Fibroblast of lung (primary cell): ENCODE measurements at regions not wholly inside any gene's neighbourhood (a gene's known extent, or its start where the extent isn't known, plus 50 kb on each side); places are given as distances from the start of the nearest gene placed in this dataset.

Experiments
- DNase-seq, 2 donors: peaks; one replicate each; pipeline versions ENCODE4 v3.0.0 to v3.0.0-alpha.2; 2010; ENCODE audit warnings: low read depth in 2 of 2
- H2AFZ ChIP-seq: 2 replicates; pipeline ENCODE4 v1.5.1; 2012; ENCODE audit warnings: low read length, control low read depth, inconsistent platforms
- H3K27ac ChIP-seq: 2 replicates; pipeline ENCODE4 v1.5.1; 2011; ENCODE audit warnings: low read length, control low read depth; ENCODE audit not compliant: insufficient read depth
- H3K27me3 ChIP-seq: 2 replicates; pipeline ENCODE4 v1.5.1; 2011; ENCODE audit warnings: mild to moderate bottlenecking, low read length; ENCODE audit not compliant: control insufficient read depth, insufficient read depth
- H3K36me3 ChIP-seq: 2 replicates; pipeline ENCODE4 v1.5.1; 2011; ENCODE audit warnings: low read length; ENCODE audit not compliant: control insufficient read depth, insufficient read depth
- H3K4me1 ChIP-seq: 2 replicates; pipeline ENCODE4 v1.5.1; 2011; ENCODE audit warnings: low read length; ENCODE audit not compliant: control insufficient read depth, insufficient read depth; ENCODE audit errors: extremely low read depth
- H3K4me2 ChIP-seq: 2 replicates; pipeline ENCODE4 v1.5.1; 2011; ENCODE audit warnings: low read length, control low read depth; ENCODE audit not compliant: insufficient read depth; ENCODE audit errors: extremely low read depth
- H3K4me3 ChIP-seq, 4 experiments: fragments of 200-600 bp in 1 of 4; sonication (generic) in 1 of 4; replicated peaks in 1 of 4; 2 replicates each; pipeline ENCODE4 v1.5.1; 2011 to 2016; ENCODE audit warnings: low read length in 4 of 4, low read depth in 3 of 4, mild to moderate bottlenecking in 3 of 4, control low read depth in 2 of 4, inconsistent platforms in 1 of 4, mixed read lengths in 1 of 4; ENCODE audit not compliant: insufficient read depth in 1 of 4; ENCODE audit errors: control extremely low read depth in 1 of 4
- H3K79me2 ChIP-seq: 2 replicates; pipeline ENCODE4 v1.5.1; 2012; ENCODE audit warnings: mild to moderate bottlenecking, low read length, inconsistent platforms; ENCODE audit not compliant: control insufficient read depth, insufficient read depth
- H3K9ac ChIP-seq: 2 replicates; pipeline ENCODE4 v1.5.1; 2011; ENCODE audit warnings: mild to moderate bottlenecking, low read length, control low read depth; ENCODE audit not compliant: insufficient read depth
- H3K9me3 ChIP-seq: 2 replicates; pipeline ENCODE4 v1.5.1; 2012; ENCODE audit warnings: low read depth, low read length; ENCODE audit not compliant: control insufficient read depth, insufficient read depth
- H4K20me1 ChIP-seq: 2 replicates; pipeline ENCODE4 v1.5.1; 2011; ENCODE audit warnings: low read length; ENCODE audit not compliant: control insufficient read depth, insufficient read depth; ENCODE audit errors: extremely low read depth
- CTCF ChIP-seq, 2 donors: IDR thresholded peaks in 1 of 2; conservative IDR thresholded peaks in 1 of 2; 1 replicate in 1 of 2; 2 replicates in 1 of 2; pipeline ENCODE4 v1.5.1; 2011 to 2012; ENCODE audit warnings: low read length in 2 of 2, control low read depth in 1 of 2, inconsistent platforms in 1 of 2, low read depth in 1 of 2, mild to moderate bottlenecking in 1 of 2
- EZH2 ChIP-seq: IDR thresholded peaks from 2 replicates; pipeline ENCODE4 v1.5.1; 2012; ENCODE audit warnings: low read length, control low read depth, mild to moderate bottlenecking; ENCODE audit errors: missing control alignments

- no peak overlapping the region for H3K4me2 ChIP-seq
- H3K9me3 ChIP-seq, result no peaks in the 10 kb centered on the region
- H3K27ac ChIP-seq, result no peak overlapping the region
- no peaks in the 10 kb centered on the region for H3K36me3 ChIP-seq
- H3K27me3 ChIP-seq, result no peaks in the 10 kb centered on the region
- no peaks in the 10 kb centered on the region for H3K79me2 ChIP-seq
- no peak overlapping the region for H3K4me3 ChIP-seq
- H4K20me1 ChIP-seq, result no peaks in the 10 kb centered on the region
- H3K9ac ChIP-seq, result no peak overlapping the region
- DNase-seq, result no peak
- H2AFZ ChIP-seq, result no peak overlapping the region
- TF ChIP-seq CTCF (conservative IDR thresholded peaks at IDR 0.05 in 1 of 2, IDR thresholded peaks at IDR 0.05 in 1 of 2; ENCODE audit: low read depth in 1 of 2, low read length in 2 of 2) (no peak), EZH2 (no peak)
- no peaks in the 10 kb centered on the region for H3K4me1 ChIP-seq
Measured at GRCh38 chr4:108405586-108405985, 214.8 kb upstream of the RPL34 start.

GRCh38 chr4:108400309-108400708, 220.1 kb upstream of the RPL34 start:
- Histone ChIP-seq H3K79me2 (no peaks in the 10 kb centered on the region), H3K36me3 (no peaks in the 10 kb centered on the region), H3K4me3 (no peak overlapping the region), H3K4me1 (no peaks in the 10 kb centered on the region), H3K9me3 (no peaks in the 10 kb centered on the region), H3K4me2 (no peak overlapping the region), H3K27ac (no peak overlapping the region), H2AFZ (no peak overlapping the region), H3K9ac (no peak overlapping the region), H3K27me3 (no peaks in the 10 kb centered on the region), H4K20me1 (no peaks in the 10 kb centered on the region)
- TF ChIP-seq CTCF (conservative IDR thresholded peaks at IDR 0.05 in 1 of 2, IDR thresholded peaks at IDR 0.05 in 1 of 2; ENCODE audit: low read depth in 1 of 2, low read length in 2 of 2), result no peak
- TF ChIP-seq EZH2, result no peak
- DNase-seq, result no peak

GRCh38 chr4:108399610-108400265, 220.6 kb upstream of the RPL34 start:
- H2AFZ ChIP-seq, result no peak overlapping the region
- TF ChIP-seq CTCF (conservative IDR thresholded peaks at IDR 0.05 in 1 of 2, IDR thresholded peaks at IDR 0.05 in 1 of 2; ENCODE audit: low read depth in 1 of 2, low read length in 2 of 2) (no peak), EZH2 (no peak)
- H3K79me2 ChIP-seq, result no peaks in the 10 kb centered on the region

More at GRCh38 chr4:108399610-108400265, 220.6 kb upstream of the RPL34 start:
- H3K9me3 ChIP-seq, result no peaks in the 10 kb centered on the region
- no peaks in the 10 kb centered on the region for H3K4me1 ChIP-seq
- H3K27me3 ChIP-seq, result no peaks in the 10 kb centered on the region
- H3K27ac ChIP-seq, result no peak overlapping the region
- no peaks in the 10 kb centered on the region for H3K36me3 ChIP-seq
- no peaks in the 10 kb centered on the region for H4K20me1 ChIP-seq
- no peak overlapping the region for H3K4me2 ChIP-seq
- H3K9ac ChIP-seq, result no peak overlapping the region
- no peak overlapping the region for H3K4me3 ChIP-seq
- DNase-seq, result no peak
